ENCODE measurements at regions not wholly inside any gene's neighbourhood (a gene's known extent, or its start where the extent isn't known, plus 50 kb on each side); places are given as distances from the start of the nearest gene placed in this dataset.
"Not testable (repeated sequence)": the region's sequence is repeated elsewhere in the genome, so short reads cannot be mapped to it uniquely, and the experiment has no call there.

DNA sequence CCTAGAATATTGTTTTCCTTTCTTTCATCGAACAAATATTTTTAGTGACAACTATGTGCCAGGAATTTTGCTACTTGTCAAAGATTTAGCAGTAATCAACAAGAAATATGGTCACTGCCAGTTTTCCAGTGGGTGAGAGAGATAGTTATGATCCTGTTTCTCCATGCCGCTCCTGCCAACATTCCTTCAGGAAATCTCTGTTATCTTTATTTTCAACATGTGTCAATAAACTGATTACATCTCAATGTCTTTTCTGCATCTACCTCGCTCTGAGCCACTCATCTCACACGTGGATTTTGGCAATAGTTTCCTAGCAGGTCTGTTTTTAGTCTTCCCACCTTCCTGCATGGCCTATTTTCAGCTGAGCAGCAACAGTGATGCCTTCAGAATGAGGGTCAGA lies 650.0 kb upstream of the STXBP6 start:
- DNase-seq (ENCODE audit: low read depth, low spot score), result no peak
- Histone ChIP-seq H3K4me3 (ENCODE audit: low read depth, low read length) (no peak overlapping the region), H3K27me3 (ENCODE audit: control insufficient read depth, insufficient read depth, low read length) (no peaks in the 10 kb centered on the region), H3K9me3 (ENCODE audit: control insufficient read depth, insufficient read depth, low read length) (peaks cover 21% of the 10 kb centered on the region), H3K27ac (ENCODE audit: low read depth, low read length) (no peak overlapping the region)
- ChIA-PET CTCF (no interaction called here), POLR2A (no interaction called here)
- TF ChIP-seq, protein P1, sequence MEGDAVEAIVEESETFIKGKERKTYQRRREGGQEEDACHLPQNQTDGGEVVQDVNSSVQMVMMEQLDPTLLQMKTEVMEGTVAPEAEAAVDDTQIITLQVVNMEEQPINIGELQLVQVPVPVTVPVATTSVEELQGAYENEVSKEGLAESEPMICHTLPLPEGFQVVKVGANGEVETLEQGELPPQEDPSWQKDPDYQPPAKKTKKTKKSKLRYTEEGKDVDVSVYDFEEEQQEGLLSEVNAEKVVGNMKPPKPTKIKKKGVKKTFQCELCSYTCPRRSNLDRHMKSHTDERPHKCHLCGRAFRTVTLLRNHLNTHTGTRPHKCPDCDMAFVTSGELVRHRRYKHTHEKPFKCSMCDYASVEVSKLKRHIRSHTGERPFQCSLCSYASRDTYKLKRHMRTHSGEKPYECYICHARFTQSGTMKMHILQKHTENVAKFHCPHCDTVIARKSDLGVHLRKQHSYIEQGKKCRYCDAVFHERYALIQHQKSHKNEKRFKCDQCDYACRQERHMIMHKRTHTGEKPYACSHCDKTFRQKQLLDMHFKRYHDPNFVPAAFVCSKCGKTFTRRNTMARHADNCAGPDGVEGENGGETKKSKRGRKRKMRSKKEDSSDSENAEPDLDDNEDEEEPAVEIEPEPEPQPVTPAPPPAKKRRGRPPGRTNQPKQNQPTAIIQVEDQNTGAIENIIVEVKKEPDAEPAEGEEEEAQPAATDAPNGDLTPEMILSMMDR (IDR thresholded peaks at IDR 0.05; ENCODE audit: low read depth, low read length), result no peak

GRCh38 chr14:25698111-25698510 lies 648.2 kb upstream of the STXBP6 start:
- H3K9me3 ChIP-seq (ENCODE audit: control insufficient read depth, insufficient read depth, low read length), result peaks cover 17% of the 10 kb centered on the region
- no peak overlapping the region for H3K27ac ChIP-seq (ENCODE audit: low read depth, low read length)
- CTCF ChIA-PET, result no interaction called here
- no peak for DNase-seq (ENCODE audit: low read depth, low spot score)
- POLR2A ChIA-PET, result no interaction called here
- TF ChIP-seq, protein P1 (IDR thresholded peaks at IDR 0.05; ENCODE audit: low read depth, low read length), result no peak
- no peak overlapping the region for H3K4me3 ChIP-seq (ENCODE audit: low read depth, low read length)
- H3K27me3 ChIP-seq (ENCODE audit: control insufficient read depth, insufficient read depth, low read length), result no peaks in the 10 kb centered on the region

DNA sequence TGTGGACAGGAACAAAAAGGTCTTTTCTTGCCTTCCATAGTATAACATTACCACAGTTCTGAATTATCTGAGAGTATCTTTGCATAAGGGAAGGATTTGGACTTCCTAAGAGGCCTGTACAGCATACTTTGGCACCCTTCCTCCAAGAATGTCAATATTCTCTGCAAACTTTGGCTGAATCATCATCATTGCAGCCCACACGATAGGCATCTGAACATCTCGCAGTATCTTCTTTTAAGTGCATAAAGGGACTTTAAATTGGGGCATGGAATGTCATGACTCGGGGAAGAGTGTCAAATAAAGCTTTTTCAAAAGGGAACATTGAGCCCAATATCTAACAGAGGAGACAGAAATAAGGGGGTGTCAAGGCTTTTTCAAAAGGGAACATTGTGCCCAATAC lies 646.2 kb upstream of the STXBP6 start:
- DNase-seq (ENCODE audit: low read depth, low spot score), result no peak
- Histone ChIP-seq H3K27ac (ENCODE audit: low read depth, low read length) (no peak overlapping the region), H3K27me3 (ENCODE audit: control insufficient read depth, insufficient read depth, low read length) (no peaks in the 10 kb centered on the region), H3K4me3 (ENCODE audit: low read depth, low read length) (no peak overlapping the region), H3K9me3 (ENCODE audit: control insufficient read depth, insufficient read depth, low read length) (peaks cover 13% of the 10 kb centered on the region)
- TF ChIP-seq, protein P1 (IDR thresholded peaks at IDR 0.05; ENCODE audit: low read depth, low read length), result no peak
- CTCF ChIA-PET, result no interaction called here
- POLR2A ChIA-PET, result no interaction called here

GRCh38 chr14:25685004-25685403 lies 635.1 kb upstream of the STXBP6 start:
- no peak overlapping the region for H3K4me3 ChIP-seq (ENCODE audit: low read depth, low read length)
- DNase-seq (ENCODE audit: low read depth, low spot score), result no peak
- POLR2A ChIA-PET, result no interaction called here
- H3K27me3 ChIP-seq (ENCODE audit: control insufficient read depth, insufficient read depth, low read length), result no peaks in the 10 kb centered on the region
- peaks cover 20% of the 10 kb centered on the region for H3K9me3 ChIP-seq (ENCODE audit: control insufficient read depth, insufficient read depth, low read length)
- CTCF ChIA-PET, result no interaction called here
- no peak overlapping the region for H3K27ac ChIP-seq (ENCODE audit: low read depth, low read length)
- TF ChIP-seq, protein P1 (IDR thresholded peaks at IDR 0.05; ENCODE audit: low read depth, low read length), result no peak

- H3K27ac ChIP-seq (ENCODE audit: low read depth, low read length), result no peak overlapping the region
- POLR2A ChIA-PET, result no interaction called here
- TF ChIP-seq, protein P1 (IDR thresholded peaks at IDR 0.05; ENCODE audit: low read depth, low read length), result no peak
- CTCF ChIA-PET, result no interaction called here
- no peaks in the 10 kb centered on the region for H3K27me3 ChIP-seq (ENCODE audit: control insufficient read depth, insufficient read depth, low read length)
- no peak for DNase-seq (ENCODE audit: low read depth, low spot score)
- no peak overlapping the region for H3K4me3 ChIP-seq (ENCODE audit: low read depth, low read length)
- H3K9me3 ChIP-seq (ENCODE audit: control insufficient read depth, insufficient read depth, low read length), result peaks cover 24% of the 10 kb centered on the region
Measured at GRCh38 chr14:25680934-25681333, 631.0 kb upstream of the STXBP6 start.

- DNase-seq (ENCODE audit: low read depth, low spot score); POLR2A ChIA-PET; H3K4me3 ChIP-seq (ENCODE audit: low read depth, low read length); H3K27ac ChIP-seq (ENCODE audit: low read depth, low read length); CTCF ChIA-PET; H3K27me3 ChIP-seq (ENCODE audit: control insufficient read depth, insufficient read depth, low read length): not testable (repeated sequence)
- H3K9me3 ChIP-seq (ENCODE audit: control insufficient read depth, insufficient read depth, low read length), result peaks cover 24% of the 10 kb centered on the region
Measured at GRCh38 chr14:25680511-25680910, 630.6 kb upstream of the STXBP6 start.

All from AG04450 (cell line).